ENCODE measurements at regions not wholly inside any gene's neighbourhood (a gene's known extent, or its start where the extent isn't known, plus 50 kb on each side); places are given as distances from the start of the nearest gene placed in this dataset.

GRCh38 chr16:82298472-82298871, 128.4 kb upstream of the MPHOSPH6 start (continued):
- TF ChIP-seq HBP1 (CRISPR knock-in tag; IDR thresholded peaks at IDR 0.05; ENCODE audit: low read depth) (no peak), ZNF205 (CRISPR knock-in tag; IDR thresholded peaks at IDR 0.05) (no peak), ZNF3 (CRISPR knock-in tag; IDR thresholded peaks at IDR 0.05) (no peak), STAT5B (CRISPR knock-in tag; IDR thresholded peaks at IDR 0.05) (no peak)

- Histone ChIP-seq H3K27me3 (ENCODE audit: control insufficient read depth in 1 of 2, insufficient read depth in 2 of 2, low read length in 2 of 2) (0 out of 5 replicates have a peak, but pooled peaks cover 0 to 5% of the 10 kb centered on the region in 2 experiments), H3K4me3 (replicated peaks in 1 of 3; ENCODE audit: insufficient read depth in 1 of 3, low read depth in 2 of 3, low read length in 3 of 3) (no peak overlapping the region), H3K4me1 (ENCODE audit: insufficient read depth, low read length) (no peaks in the 10 kb centered on the region), H3K79me2 (ENCODE audit: insufficient read depth, low read length) (no peaks in the 10 kb centered on the region), H4K20me1 (ENCODE audit: insufficient read depth, low read length) (no peaks in the 10 kb centered on the region), H3K27ac (ENCODE audit: extremely low read length, insufficient read depth, low read length) (no peak overlapping the region), H3K4me2 (ENCODE audit: low read depth, low read length) (no peak overlapping the region), H3K36me3 (replicated peaks in 1 of 2; ENCODE audit: control insufficient read depth in 1 of 2, insufficient read depth in 2 of 2, low read length in 2 of 2) (no peaks in the 10 kb centered on the region), H3K9ac (ENCODE audit: insufficient read depth, low read depth, low read length) (no peak overlapping the region), H3K9me3 (ENCODE audit: low read length) (no peaks in the 10 kb centered on the region), H2AFZ (ENCODE audit: low read length) (no peak overlapping the region)
- ATAC-seq (no peak), DNase-seq (ENCODE audit: low spot score) (no peak), FAIRE-seq (no peak)
- in situ Hi-C loops (cut with HindIII; ENCODE audit: extremely low pct_ligation_motif_present, low pct_unique_long_range_greater_than_20kb) (no loop called here), intact Hi-C loops (cut with micrococcal nuclease; ENCODE audit: unreplicated experiment) (no loop called here)
- POLR2A ChIA-PET = no interaction called here
- 24% methylated on average over 9 of the region's 9 CpGs for WGBS (ENCODE audit: low lambda C conversion rate)
- no TSS peak for BruUV-seq (replicated peaks)
- CTCF ChIA-PET (ENCODE audit: low intra/inter-chr PET ratio, low total read pairs) = no interaction called here
- TF ChIP-seq ZNF569 (CRISPR knock-in tag; IDR thresholded peaks at IDR 0.05; ENCODE audit: borderline replicate concordance) (no peak), HNRNPL (IDR thresholded peaks at IDR 0.05; ENCODE audit: low read depth, low read length) (no peak), ERF (CRISPR knock-in tag; IDR thresholded peaks at IDR 0.05) (no peak), SIX1 (CRISPR knock-in tag; IDR thresholded peaks at IDR 0.05; ENCODE audit: borderline replicate concordance) (no peak), ZNF773 (CRISPR knock-in tag; IDR thresholded peaks at IDR 0.05; ENCODE audit: borderline replicate concordance) (no peak), CENPBD1 (CRISPR knock-in tag; IDR thresholded peaks at IDR 0.05; ENCODE audit: borderline replicate concordance, low read depth) (no peak), ZNF512 (CRISPR knock-in tag; IDR thresholded peaks at IDR 0.05) (no peak), ZBTB4 (CRISPR knock-in tag; IDR thresholded peaks at IDR 0.05; ENCODE audit: borderline replicate concordance) (no peak), MTA3 (CRISPR knock-in tag; IDR thresholded peaks at IDR 0.05) (no peak), ZNF75D (CRISPR knock-in tag; IDR thresholded peaks at IDR 0.05; ENCODE audit: borderline replicate concordance) (no peak), IRX3 (CRISPR knock-in tag; IDR thresholded peaks at IDR 0.05; ENCODE audit: borderline replicate concordance, low read depth) (no peak), MYC (CRISPR knock-in tag; IDR thresholded peaks at IDR 0.05; ENCODE audit: borderline replicate concordance) (no peak)
Observed at GRCh38 chr16:82295290-82296201, 125.5 kb upstream of the MPHOSPH6 start.
